NB4 (cell line): ENCODE measurements at regions not wholly inside any gene's neighbourhood (a gene's known extent, or its start where the extent isn't known, plus 50 kb on each side); places are given as distances from the start of the nearest gene placed in this dataset.

Source experiments
- MAX ChIP-seq: IDR thresholded peaks from 2 replicates; pipeline ENCODE4 v1.6.1; 2011; ENCODE audit warnings: low read depth, low read length
- MYC ChIP-seq: IDR thresholded peaks from 2 replicates; pipeline ENCODE4 v1.6.1; 2011; ENCODE audit warnings: low read depth, low read length
- POLR2A ChIP-seq: IDR thresholded peaks from 2 replicates; pipeline ENCODE4 v1.6.1; 2011; ENCODE audit warnings: mild to moderate bottlenecking; ENCODE audit not compliant: insufficient read length; ENCODE audit errors: extremely low read depth
- TF ChIP-seq, protein P1 (sequence below): IDR thresholded peaks from one replicate; pipeline ENCODE4 v1.5.1; 2012; ENCODE audit warnings: low read depth, low read length

GRCh38 chrX:67346667-67347066 is 197.2 kb upstream of the AR start:
- no peak for TF ChIP-seq MAX
- no peak for TF ChIP-seq POLR2A
- TF ChIP-seq, protein P1, sequence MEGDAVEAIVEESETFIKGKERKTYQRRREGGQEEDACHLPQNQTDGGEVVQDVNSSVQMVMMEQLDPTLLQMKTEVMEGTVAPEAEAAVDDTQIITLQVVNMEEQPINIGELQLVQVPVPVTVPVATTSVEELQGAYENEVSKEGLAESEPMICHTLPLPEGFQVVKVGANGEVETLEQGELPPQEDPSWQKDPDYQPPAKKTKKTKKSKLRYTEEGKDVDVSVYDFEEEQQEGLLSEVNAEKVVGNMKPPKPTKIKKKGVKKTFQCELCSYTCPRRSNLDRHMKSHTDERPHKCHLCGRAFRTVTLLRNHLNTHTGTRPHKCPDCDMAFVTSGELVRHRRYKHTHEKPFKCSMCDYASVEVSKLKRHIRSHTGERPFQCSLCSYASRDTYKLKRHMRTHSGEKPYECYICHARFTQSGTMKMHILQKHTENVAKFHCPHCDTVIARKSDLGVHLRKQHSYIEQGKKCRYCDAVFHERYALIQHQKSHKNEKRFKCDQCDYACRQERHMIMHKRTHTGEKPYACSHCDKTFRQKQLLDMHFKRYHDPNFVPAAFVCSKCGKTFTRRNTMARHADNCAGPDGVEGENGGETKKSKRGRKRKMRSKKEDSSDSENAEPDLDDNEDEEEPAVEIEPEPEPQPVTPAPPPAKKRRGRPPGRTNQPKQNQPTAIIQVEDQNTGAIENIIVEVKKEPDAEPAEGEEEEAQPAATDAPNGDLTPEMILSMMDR = no peak
- no peak for TF ChIP-seq MYC
